Spleen (tissue), 7 donors: ENCODE measurements at regions not wholly inside any gene's neighbourhood (a gene's known extent, or its start where the extent isn't known, plus 50 kb on each side); places are given as distances from the start of the nearest gene placed in this dataset.

ENCODE experiments used
- CTCF ChIP-seq, 11 experiments: fragments of 200-600 bp in 7 of 11; fragments of 450-650 bp in 4 of 11; sonication (generic) in 4 of 11; IDR thresholded peaks in 8 of 11; conservative IDR thresholded peaks in 3 of 11; 1 replicate in 7 of 11; 2 replicates in 4 of 11; pipeline versions ENCODE4 v1.4.0 to v1.8.0; 2016 to 2021; ENCODE audit warnings: antibody characterized with exemption in 11 of 11, inconsistent platforms in 4 of 11, mild to moderate bottlenecking in 1 of 11
- POLR2AphosphoS5 ChIP-seq, 3 donors: sonication (generic); formaldehyde crosslinking; IDR thresholded peaks; one replicate each; pipeline ENCODE4 v1.5.1; 2017; ENCODE audit warnings: antibody characterized with exemption in 3 of 3
- donor health status: DM: no; HTN: no; CAD: no; lungs with moderate emphysema.
- donor health status: DM: no; HTN: no; CAD: no.
- donor health status: DM: no; HTN: no; CAD: no.

GRCh38 chr1:198423673-198424072 is 116.8 kb downstream of the ATP6V1G3 start:
- TF ChIP-seq CTCF (IDR thresholded peaks at IDR 0.05 in 8 of 11, conservative IDR thresholded peaks at IDR 0.05 in 3 of 11) (no peak), POLR2AphosphoS5 (IDR thresholded peaks at IDR 0.05) (no peak)
